ENCODE measurements at regions not wholly inside any gene's neighbourhood (a gene's known extent, or its start where the extent isn't known, plus 50 kb on each side); places are given as distances from the start of the nearest gene placed in this dataset.
"Not testable (repeated sequence)": the region's sequence is repeated elsewhere in the genome, so short reads cannot be mapped to it uniquely, and the experiment has no call there.

DNA sequence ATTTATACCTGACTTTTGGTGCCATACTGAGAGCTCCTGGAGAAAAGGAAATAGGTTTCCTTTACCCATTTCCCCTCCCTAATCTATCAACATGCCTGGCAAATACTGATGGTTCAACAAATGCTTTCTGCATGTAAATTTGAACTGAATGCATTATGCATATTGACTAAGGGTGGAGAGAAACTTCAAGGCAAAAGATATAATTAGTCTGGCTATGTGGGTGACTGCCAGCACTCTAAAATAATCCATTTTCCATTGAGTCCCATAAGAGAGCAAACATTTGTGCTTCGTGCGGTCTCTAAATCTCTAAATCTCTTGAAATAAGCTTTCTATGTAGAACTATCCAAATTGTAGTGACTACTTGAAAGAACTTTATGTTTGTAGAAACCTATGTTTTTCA is 451.3 kb upstream of the LMCD1 start:
- in situ Hi-C loops (cut with MboI; ENCODE audit: low pct_unique_long_range_greater_than_20kb, low sequenced_read_pairs, unreplicated experiment), result no loop called here
- TF ChIP-seq, protein P1, sequence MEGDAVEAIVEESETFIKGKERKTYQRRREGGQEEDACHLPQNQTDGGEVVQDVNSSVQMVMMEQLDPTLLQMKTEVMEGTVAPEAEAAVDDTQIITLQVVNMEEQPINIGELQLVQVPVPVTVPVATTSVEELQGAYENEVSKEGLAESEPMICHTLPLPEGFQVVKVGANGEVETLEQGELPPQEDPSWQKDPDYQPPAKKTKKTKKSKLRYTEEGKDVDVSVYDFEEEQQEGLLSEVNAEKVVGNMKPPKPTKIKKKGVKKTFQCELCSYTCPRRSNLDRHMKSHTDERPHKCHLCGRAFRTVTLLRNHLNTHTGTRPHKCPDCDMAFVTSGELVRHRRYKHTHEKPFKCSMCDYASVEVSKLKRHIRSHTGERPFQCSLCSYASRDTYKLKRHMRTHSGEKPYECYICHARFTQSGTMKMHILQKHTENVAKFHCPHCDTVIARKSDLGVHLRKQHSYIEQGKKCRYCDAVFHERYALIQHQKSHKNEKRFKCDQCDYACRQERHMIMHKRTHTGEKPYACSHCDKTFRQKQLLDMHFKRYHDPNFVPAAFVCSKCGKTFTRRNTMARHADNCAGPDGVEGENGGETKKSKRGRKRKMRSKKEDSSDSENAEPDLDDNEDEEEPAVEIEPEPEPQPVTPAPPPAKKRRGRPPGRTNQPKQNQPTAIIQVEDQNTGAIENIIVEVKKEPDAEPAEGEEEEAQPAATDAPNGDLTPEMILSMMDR (IDR thresholded peaks at IDR 0.05; ENCODE audit: extremely low read depth, insufficient read depth, missing control alignments), result no peak
- DNase-seq (ENCODE audit: low spot score), result no peak

DNA sequence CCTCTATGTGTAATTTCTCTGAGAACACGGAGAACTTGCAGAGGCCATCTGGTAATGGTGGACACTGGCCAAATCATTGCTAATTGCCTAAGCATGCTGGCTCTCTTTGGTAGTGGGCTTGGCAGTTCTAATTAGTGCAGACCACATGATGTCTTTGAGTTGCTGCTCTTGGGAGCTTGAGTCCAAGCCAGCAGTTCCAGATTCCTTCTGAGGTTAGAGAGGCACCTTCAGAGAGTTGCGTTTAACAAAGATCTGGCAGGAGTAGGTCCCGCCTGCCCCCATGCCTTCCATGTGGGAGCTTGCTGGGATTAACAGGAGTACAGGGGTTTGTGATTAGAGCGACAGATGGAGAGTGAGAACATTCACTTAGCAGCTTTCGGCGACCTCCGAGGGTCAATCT is 449.0 kb upstream of the LMCD1 start:
- no peak for DNase-seq (ENCODE audit: low spot score)
- in situ Hi-C loops (cut with MboI; ENCODE audit: low pct_unique_long_range_greater_than_20kb, low sequenced_read_pairs, unreplicated experiment), result no loop called here
- TF ChIP-seq, protein P1 (IDR thresholded peaks at IDR 0.05; ENCODE audit: extremely low read depth, insufficient read depth, missing control alignments), result no peak

GRCh38 chr3:8068135-8068534 is 433.5 kb upstream of the LMCD1 start:
- DNase-seq (ENCODE audit: low spot score); in situ Hi-C loops (cut with MboI; ENCODE audit: low pct_unique_long_range_greater_than_20kb, low sequenced_read_pairs, unreplicated experiment): not testable (repeated sequence)

DNA sequence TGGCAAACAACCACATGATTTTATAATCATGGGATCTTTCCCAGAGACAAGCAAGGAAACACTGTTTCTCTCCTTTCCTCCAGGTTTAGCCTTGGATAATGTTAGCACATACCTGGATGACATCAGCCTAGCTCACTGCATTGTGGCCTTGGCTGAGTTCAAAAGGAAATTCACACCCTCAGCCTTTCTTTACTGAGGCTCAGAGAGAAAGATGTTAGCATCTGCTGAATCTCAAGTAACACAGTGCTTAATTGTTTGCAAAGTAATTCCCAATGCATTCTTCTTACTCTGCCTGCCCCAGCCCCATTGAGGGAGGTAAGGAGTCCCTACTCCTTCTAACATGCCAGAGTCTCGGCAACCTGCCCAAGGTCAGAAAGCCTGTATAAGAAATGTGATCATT is 432.2 kb upstream of the LMCD1 start:
- TF ChIP-seq, protein P1 (IDR thresholded peaks at IDR 0.05; ENCODE audit: extremely low read depth, insufficient read depth, missing control alignments), result no peak
- DNase-seq (ENCODE audit: low spot score), result no peak
- in situ Hi-C loops (cut with MboI; ENCODE audit: low pct_unique_long_range_greater_than_20kb, low sequenced_read_pairs, unreplicated experiment), result no loop called here

DNA sequence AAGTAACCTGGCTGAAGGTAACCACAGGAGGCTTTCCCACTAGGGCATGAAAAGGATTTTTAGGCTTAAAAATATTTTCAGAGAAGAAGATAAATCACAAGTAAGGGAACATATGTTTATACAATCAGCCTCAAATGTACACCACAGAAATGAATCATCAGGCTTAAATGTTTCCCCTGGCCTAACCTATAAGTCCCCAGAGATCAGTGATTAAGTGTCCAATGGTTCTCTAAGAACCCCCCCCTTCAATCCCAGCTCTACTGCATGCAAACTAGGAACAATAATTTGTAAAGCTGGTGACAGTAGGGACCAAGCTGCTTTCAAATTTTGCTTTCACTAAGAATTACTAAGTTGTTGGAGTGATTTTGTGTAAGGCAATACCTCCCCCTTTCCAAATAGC is 431.6 kb upstream of the LMCD1 start:
- TF ChIP-seq, protein P1 (IDR thresholded peaks at IDR 0.05; ENCODE audit: extremely low read depth, insufficient read depth, missing control alignments), result no peak
- no peak for DNase-seq (ENCODE audit: low spot score)
- in situ Hi-C loops (cut with MboI; ENCODE audit: low pct_unique_long_range_greater_than_20kb, low sequenced_read_pairs, unreplicated experiment), result no loop called here

DNA sequence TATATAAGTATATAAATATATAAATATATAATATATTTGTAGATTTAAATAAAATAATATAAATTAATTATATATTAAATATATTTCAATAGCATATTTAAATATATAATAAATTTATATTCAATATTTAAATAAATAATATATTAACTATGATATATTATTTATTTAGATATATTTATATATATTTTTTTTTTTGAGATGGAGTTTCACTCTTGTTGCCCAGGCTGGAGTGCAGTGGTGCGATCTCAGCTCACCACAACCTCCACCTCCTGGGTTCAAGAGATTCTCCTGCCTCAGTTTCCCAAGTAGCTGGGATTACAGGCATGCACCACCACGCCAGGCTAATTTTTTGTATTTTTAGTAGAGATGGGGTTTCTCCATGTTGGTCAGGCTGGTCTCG is 426.9 kb upstream of the LMCD1 start:
- in situ Hi-C loops (cut with MboI; ENCODE audit: low pct_unique_long_range_greater_than_20kb, low sequenced_read_pairs, unreplicated experiment); DNase-seq (ENCODE audit: low spot score): not testable (repeated sequence)

DNA sequence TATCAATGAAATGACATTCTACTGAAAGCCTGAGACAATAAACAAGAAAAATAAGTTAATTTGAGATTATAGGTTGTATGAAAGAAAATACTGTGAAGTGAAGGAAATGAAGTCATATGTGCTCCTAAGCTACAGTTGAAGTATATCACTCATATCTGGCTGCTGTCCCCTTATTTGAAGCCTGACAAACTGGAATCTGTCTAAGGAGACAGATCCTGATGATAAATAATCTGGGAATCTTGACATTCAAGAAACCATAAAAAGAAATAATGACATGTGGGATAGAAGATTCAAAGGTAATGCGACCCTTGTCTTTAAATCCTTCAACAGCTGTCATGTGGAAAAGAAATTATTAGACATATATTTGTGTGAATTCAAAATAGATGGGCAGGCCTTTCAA is 424.5 kb upstream of the LMCD1 start:
- in situ Hi-C loops (cut with MboI; ENCODE audit: low pct_unique_long_range_greater_than_20kb, low sequenced_read_pairs, unreplicated experiment), result no loop called here
- no peak for DNase-seq (ENCODE audit: low spot score)
- TF ChIP-seq, protein P1 (IDR thresholded peaks at IDR 0.05; ENCODE audit: extremely low read depth, insufficient read depth, missing control alignments), result no peak

- in situ Hi-C loops (cut with MboI; ENCODE audit: low pct_unique_long_range_greater_than_20kb, low sequenced_read_pairs, unreplicated experiment), result no loop called here
- DNase-seq (ENCODE audit: low spot score), result no peak
- TF ChIP-seq, protein P1 (IDR thresholded peaks at IDR 0.05; ENCODE audit: extremely low read depth, insufficient read depth, missing control alignments), result no peak
These were observed 421.2 kb upstream of the LMCD1 start for GRCh38 chr3:8080464-8080863.
